Amygdala (tissue), 56 donors: ENCODE measurements at regions not wholly inside any gene's neighbourhood (a gene's known extent, or its start where the extent isn't known, plus 50 kb on each side); places are given as distances from the start of the nearest gene placed in this dataset.

Experiments
- DNase-seq, 56 donors: peaks; one replicate each; lab custom pipeline; 2025; lab: John Stamatoyannopoulos, UW

DNA sequence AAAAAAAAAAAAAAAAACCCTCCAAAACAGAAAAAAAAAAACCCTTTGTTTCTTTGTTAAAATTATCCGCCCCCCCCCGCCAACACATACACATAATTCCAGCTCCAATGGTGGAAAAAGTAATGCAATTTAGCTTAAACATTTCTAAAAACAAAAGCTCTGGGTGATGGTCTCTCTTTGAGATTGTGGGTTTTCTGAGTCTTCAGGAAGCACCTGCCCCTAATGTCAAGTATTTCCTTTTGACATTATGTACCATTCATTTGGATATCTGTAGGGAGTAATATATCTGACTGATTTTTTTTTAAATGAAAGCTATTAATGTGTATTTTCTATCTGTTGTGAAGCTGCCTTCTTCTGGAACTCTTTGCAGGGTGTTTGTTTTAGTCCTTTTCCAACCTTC is 389.7 kb downstream of the TAF11L14 start:
- no peak for DNase-seq

DNA sequence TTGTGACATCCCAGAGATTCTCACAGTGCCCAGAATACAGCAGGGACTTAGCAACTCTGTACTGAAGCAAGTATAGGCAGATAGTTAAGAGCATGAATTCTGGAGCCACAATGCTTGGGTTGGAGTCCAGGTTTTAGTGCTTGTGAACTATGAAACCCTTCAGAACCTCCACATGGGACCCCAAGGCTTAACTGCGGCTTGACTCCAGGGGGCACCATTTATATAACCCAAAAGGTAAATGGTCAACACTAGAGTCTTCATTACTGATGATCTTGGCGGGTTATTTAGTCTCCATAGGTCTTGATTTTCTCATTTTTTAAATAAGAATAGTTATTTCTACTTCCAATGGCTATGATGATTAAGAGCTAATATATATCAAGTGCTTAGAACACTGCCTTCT is 390.3 kb downstream of the TAF11L14 start:
- DNase-seq = no peak

DNA sequence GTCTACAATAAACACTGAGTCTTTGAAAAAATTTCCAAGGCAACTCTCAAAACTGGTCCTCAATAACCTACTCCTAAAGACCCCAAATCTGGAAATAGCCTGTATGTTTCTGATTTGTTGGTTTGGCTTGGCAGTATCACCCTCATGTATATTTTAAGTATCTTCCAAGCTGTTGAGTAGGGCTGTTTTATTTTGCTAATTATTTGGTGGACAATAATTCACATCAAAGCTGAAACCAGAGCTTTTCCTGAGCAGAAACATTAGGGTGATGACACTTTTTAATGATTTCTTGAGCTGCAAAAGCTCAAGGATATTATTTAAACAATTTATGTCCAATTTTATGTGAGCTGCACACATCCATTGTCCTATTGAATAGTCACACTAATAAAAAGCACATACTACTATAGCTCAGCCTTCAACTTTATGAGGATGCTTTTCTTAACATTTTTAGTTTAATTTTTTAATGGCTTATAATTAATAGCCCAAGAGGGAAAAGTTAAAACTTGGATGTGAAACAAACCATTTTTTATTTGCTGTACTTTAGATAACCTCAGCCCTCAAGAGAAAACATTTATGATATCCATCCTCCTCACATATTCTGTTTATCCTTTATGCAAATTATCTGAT is 393.1 kb downstream of the TAF11L14 start:
- DNase-seq = no peak

DNA sequence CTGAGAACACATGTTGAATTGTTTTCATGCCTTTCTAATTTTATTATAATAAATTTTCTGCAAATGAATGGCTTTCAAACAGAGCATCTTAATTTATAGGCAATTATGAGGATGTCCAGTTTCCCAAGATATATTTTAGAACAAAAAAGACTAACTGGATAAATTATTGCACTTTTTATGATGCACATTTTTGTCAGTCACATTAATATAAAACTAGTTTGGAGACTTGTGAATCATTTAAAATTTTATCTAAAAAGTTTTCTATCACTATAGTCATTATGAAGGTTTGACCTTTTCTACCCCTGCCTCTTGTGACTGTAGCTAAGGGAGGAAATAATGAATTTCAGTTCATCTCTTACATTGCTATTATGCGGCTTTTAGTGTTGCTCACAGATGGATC is 393.8 kb downstream of the TAF11L14 start:
- DNase-seq = no peak

DNA sequence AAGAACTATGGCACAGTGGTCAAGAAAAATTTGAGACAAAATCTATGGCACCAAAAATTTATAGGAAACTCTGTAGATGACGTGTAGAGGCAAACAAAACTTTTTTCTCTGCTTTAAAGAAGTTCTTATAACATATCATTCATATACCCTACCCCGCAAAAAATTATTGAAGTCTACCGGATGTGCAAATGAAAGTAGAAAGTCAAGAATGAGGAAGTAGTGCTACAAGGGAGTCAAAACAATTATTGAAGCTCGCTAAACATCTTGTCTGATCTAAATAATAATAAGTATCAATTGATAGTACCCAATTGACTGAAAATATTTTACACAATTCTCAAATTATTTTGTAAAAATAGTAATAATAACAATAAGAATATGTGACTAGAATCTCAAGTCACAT is 398.5 kb downstream of the TAF11L14 start:
- DNase-seq = no peak

DNA sequence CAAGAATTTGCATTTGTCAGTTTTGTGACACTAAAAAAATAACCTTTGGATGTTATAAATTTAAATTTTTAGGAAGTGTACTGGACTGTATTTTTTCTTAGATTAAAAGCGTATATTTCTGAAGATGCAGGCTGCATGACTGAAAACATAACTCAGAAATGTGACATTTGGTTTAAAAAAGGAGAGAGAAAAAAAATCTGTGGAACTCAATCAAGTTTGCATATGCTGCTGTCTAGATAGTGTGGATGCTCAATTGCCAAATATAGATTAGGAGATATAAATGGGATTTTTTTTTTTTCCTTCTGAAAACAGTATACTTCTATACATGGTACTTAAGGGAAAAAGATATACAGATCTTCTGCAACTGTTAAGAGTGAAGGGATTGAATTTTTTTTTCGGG is 402.3 kb downstream of the TAF11L14 start:
- no peak for DNase-seq

DNA sequence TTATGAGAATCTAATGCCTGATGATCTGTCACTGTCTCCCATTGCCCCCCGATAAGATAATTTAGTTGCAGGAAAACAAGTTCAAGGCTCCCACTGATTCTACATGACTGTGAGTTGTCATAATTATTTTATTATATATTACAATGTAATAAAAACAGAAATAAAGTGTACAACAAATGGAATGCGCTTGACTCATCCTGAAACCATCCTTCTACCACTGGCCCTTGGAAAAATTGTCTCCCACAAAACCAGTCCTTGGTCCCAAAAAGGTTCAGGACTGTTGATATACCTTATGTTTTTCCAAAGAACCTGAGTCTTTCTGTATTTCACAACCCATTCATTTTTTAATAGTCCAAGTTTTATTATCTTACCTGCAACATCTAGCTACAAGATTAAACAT is 403.5 kb downstream of the TAF11L14 start:
- no peak for DNase-seq

DNA sequence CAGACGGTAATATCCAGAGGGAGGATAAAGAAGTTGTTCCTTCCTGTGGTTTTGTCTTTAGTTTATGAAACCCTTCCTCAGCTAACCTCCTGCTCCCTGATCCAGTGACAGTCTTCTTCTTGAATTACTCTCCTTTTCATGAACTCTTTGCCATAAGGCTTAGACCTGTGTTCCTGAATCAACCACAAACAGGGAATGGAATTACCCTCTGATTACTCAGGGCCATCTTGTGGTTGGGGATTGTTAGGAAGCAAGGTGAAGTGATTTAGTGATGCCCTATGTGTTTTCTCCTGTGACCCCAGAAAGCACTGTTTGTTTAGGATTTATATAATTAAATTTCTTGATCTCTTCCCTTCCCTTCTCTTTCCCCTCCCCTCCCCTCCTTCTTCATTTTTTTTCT is 409.1 kb downstream of the TAF11L14 start:
- no peak for DNase-seq

DNA sequence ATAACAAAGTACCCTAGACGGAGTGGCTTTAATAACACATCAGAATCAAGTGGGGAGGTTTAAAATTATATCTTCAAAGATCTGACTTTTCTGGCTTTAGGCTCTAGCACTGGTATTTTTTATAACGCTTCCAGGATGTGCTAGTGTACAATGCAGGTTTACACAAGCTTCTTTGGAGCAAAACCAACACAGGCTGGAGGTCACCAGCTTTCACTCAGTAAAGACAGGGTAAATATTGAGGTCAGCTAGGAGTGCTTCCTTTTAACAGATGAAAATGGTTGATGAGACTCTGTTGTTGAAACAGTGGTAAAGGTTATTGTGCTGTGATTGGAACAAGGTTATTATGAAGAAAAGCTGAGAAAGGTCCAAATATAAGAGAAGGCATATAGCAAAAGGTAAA is 414.2 kb downstream of the TAF11L14 start:
- DNase-seq = no peak

DNA sequence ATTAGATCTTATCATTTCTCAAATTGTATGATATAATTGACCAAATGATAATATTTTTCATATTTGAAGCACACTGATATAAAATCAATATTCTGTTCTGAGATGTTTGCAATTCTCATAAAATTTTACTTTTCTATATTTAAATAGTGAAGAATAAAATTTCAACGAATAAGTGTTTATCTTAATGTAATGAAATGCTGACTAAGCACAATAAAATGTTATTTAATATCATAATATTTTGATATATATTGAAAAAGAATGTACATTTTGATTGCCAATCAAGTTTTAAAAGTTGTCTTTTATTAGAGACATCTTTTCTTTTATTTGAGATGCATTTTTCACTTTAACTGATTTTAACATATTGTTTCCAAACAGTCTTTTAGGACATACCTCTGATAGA is 416.1 kb downstream of the TAF11L14 start:
- DNase-seq = no peak

DNA sequence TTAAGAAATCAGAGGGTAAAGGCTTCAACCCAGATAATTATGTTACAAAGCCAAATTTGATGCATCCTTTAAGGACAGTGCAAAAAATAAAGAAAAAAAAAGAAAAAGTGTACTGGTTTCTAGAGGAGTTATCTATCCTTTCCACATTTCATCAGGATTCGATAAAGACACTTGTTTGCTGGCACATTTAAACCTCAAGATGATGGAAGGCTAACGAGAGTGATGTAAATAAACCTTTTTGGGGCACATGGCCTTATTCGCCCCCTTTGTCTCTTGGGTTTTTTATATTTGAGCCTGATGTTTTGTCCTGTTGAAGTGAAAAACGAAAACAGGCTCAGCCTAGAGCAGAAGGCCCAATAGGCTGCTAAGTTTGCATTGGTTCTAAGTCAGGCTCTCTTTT is 416.5 kb downstream of the TAF11L14 start:
- no peak for DNase-seq

DNA sequence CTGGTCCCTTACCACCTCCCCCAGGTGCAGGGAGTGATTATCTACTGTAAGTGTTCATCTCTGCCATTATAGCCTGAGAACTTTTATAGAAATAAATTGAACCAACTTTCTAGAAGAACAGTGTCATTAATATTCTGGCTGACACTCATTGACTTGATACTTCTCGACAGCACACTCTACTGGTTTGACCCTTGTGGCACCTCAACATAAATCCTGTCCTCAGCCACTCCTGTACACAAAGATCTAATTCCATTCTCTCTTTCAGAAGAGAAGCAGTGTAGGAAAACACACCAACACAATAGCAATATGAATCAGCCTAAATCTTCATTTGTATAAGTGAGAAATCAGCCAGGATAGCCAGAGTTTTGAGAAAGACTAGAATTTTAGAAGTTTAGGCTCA is 417.7 kb downstream of the TAF11L14 start:
- no peak for DNase-seq

DNA sequence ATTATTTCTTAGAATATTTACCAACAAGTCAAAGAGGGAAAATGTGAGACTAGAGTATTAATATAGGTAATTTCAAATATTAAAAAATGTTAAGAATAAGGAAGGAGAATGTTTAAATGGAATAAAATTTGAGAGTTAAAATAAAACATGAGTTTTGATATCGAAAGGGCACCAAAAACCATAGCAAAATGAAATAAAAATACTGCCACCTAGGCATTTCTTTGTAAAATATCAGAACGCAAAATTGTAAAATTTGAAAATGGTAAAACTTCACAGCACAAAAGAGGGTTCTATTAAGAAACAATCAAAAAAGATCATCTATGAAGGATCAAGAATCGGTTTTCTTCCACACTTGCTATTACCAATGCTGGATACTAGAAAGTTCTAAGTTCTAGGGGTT is 418.3 kb downstream of the TAF11L14 start:
- DNase-seq = no peak

DNA sequence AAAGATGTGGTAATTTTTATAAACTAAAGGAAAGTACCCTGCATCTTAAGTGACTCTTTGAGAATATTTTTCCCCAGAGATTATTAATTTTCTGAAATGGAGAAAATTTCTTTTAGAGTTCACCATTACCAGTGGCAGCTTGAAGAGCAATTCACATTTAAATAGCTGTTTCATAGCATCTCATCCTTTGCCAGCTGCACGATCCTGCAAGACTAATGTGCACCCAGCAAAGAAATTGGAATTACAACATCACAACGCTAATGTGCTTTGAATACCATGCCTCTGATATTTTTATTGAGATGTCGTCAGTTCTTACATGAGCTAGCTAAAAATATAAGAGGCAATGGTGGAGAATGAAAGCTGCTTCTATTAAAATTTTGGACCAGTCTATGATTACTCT is 423.5 kb downstream of the TAF11L14 start:
- DNase-seq = no peak

DNA sequence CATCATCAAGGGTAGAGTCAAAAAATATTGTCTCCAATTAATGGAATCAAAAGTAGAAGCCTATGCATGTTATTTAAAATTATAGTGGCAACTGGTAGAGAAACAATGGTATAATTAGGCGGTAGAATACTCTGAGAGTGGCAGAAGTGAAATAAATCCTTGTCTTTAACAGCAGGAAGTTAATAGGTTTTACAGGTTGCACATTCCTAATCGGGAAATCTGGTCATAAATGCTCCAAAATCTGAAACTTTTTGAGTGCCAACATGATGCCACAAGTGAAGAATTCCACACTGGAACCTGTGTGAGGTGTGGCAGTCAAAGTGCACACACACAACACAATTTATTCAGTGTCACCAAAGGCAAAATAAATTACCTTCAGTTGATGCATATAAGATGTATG is 433.4 kb downstream of the TAF11L14 start:
- no peak for DNase-seq

DNA sequence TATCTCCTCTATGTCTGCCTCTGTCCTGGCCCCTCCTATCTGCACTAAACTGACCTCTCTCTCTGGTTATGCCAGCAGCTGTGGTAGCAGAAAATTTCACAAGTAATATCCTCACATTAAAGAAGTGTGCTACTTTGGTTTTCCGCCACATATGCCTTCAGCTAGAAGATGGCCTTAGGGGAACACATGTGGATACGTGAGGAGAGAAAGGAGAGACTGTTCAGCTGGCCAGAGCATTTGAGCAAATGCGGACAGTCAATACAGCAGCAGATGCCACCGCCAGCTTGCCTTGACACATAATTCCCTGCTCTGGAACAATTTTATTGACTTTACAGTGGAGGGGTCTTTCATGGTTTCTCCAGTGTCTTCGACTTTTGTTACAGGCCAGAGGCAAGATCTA is 434.6 kb downstream of the TAF11L14 start:
- no peak for DNase-seq

DNA sequence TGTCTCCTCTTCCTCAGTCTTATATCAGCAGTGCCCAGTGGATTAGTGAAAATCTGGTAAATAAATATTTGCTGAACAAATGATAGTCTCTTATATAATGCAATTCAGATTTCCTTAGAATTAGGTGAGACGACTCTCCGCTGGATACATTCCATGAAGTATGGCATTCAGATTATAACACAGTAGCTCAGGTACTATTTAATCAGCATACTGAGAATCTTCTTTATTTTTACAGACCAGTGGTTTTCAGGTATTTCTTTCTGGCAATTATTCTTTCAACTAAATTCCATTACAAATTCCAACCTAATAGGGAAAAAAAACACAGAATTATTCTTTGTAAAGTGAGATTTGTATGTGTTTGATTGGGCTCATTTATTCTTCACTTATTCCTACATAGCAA is 435.5 kb downstream of the TAF11L14 start:
- DNase-seq = no peak

DNA sequence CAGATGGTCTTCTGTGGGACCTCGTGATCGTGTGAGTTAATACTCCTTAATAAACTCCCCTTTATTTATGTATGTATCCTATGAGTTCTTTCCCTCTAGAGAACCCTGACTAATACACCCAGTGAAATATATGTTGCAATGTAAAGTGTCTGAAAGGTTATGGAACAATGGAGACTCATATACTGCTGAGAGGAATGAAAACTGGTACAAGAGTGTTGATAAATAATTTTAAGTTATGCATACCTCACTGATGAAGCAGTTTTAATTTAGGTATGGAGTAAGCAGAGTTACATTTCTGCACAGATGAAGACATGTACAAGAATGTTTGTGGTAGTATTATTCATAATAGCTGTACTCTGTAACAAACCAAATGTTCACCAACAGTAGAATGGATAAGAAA is 438.3 kb downstream of the TAF11L14 start:
- no peak for DNase-seq

DNA sequence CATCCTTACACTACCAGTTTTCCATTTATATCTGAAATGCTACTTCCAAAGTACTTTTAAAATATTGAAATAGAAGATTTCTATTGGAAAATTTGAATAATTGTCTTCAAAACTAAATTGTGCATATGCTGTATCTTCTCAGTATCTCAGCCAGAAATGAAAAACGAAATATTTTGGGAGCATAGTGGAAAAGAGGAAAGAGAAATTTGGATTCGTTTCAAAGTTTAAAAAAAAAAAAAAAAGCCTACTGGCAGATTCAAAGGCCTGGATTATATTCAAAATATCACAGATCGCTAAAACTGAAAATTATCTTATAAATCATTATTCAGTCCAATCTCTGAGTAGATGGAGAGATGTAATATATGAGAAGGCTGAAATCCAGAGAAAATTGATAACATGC is 440.7 kb downstream of the TAF11L14 start:
- no peak for DNase-seq

DNA sequence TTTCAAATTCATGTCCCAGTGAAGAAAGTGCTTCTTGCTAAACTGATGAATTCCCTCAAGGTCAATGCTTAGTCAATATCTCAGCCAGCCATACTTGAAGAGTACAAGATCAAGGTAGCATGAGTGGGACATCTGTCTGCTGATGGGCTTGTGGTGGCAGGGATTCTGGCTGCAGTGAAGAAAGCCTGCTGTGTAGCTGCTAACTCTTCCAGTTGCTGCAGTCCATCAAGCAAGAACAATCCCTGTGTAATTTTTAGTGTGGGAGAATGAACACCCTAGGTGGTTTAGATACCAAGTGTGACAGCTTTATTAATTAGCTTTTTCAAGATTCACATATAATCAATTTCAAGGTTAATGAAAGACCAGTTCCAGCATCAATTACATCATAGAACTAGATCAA is 443.9 kb downstream of the TAF11L14 start:
- no peak for DNase-seq

DNA sequence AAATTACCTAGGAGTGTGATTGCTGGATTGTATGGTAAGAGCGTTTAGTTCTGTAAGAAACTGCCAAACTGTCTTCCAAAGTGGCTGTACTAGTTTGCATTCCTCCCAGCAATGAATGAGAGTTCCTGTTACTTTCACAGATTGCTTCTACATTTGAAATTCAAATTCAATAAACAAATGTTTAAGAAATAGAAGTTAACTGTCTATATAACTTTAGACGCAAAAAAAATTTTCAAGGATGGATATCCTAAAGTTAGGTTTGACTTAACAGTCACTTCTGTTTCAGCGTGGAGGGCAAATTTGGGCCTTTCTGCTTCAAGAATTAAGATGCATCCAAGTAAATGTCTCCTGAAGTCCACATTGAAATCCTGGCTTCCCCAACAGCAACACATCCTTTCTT is 445.6 kb downstream of the TAF11L14 start:
- DNase-seq = no peak

DNA sequence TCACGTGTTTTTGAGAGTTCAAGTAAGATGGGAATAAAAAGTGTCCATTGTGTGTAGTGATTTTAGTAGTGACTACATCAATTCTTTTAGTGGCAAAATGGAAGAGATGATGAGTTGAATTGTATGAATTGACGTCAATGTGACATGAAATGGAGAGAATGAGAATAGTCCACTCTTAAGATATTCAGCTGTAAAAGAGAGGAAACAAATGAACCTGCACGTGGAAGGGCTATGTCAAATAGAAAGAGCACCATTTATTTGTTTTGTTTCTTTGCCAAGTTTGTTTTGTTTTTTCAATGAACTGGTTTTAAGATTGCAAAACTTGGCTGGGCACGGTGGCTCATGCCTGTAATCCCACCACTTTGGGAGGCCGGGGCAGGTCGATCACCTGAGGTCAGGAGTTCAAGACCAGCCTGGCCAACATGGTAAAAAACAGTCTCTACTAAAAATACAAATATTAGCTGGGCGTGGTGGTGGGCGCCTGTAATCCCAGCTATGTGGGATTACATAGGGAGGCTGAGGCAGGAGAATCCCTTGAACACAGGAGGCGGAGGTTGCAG is 453.8 kb downstream of the TAF11L14 start:
- DNase-seq = no peak

DNA sequence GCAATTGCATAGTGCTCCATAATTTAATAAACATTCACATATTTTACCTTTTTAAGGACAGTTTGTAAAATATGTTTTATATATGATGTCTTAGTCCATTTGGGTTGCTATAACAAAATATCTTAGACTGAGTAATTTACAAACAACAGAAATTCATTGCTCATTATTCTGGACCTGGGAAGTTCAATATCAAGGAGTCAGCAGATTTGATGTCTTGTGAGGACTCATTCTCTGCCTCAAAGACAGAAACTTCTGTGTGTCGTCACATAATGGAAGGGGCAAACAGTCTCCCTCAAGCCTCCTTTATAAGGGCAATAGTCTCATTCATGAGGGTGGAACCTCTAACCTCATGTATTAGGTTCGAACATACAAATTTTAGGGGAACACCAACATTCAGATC is 455.9 kb downstream of the TAF11L14 start:
- DNase-seq = no peak
